ENCODE measurements at regions not wholly inside any gene's neighbourhood (a gene's known extent, or its start where the extent isn't known, plus 50 kb on each side); places are given as distances from the start of the nearest gene placed in this dataset.

- peaks cover 0 to 11% (median 4%) of the 10 kb centered on the region in 4 donors for H3K9me3 ChIP-seq
- TF ChIP-seq POLR2AphosphoS5 (IDR thresholded peaks at IDR 0.05) (no peak), POLR2A (IDR thresholded peaks at IDR 0.05) (no peak)
- TF ChIP-seq, protein P1, sequence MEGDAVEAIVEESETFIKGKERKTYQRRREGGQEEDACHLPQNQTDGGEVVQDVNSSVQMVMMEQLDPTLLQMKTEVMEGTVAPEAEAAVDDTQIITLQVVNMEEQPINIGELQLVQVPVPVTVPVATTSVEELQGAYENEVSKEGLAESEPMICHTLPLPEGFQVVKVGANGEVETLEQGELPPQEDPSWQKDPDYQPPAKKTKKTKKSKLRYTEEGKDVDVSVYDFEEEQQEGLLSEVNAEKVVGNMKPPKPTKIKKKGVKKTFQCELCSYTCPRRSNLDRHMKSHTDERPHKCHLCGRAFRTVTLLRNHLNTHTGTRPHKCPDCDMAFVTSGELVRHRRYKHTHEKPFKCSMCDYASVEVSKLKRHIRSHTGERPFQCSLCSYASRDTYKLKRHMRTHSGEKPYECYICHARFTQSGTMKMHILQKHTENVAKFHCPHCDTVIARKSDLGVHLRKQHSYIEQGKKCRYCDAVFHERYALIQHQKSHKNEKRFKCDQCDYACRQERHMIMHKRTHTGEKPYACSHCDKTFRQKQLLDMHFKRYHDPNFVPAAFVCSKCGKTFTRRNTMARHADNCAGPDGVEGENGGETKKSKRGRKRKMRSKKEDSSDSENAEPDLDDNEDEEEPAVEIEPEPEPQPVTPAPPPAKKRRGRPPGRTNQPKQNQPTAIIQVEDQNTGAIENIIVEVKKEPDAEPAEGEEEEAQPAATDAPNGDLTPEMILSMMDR (IDR thresholded peaks at IDR 0.05): no peak
- 77 to 82% (median 79%) methylated on average over 1 of the region's 1 CpG for WGBS, 5 donors
- intact Hi-C loops (cut with DNase I; ENCODE audit: low total_unique reads): no loop called here
- DNase-seq: no peak
- H3K36me3 ChIP-seq: no peaks in the 10 kb centered on the region
- no peak overlapping the region for H3K4me3 ChIP-seq
- H3K27ac ChIP-seq: no peak overlapping the region
- H3K4me1 ChIP-seq: no peaks in the 10 kb centered on the region
- no peaks in the 10 kb centered on the region for H3K27me3 ChIP-seq
These were observed 278.1 kb downstream of the TPBG start for GRCh38 chr6:82641677-82642076.

- intact Hi-C loops (cut with DNase I; ENCODE audit: low total_unique reads): no loop called here
- Histone ChIP-seq H3K27ac (no peak overlapping the region), H3K4me1 (no peaks in the 10 kb centered on the region), H3K27me3 (no peaks in the 10 kb centered on the region), H3K9me3 (no peaks in the 10 kb centered on the region), H3K36me3 (no peaks in the 10 kb centered on the region), H3K4me3 (no peak overlapping the region)
- TF ChIP-seq EP300 (IDR thresholded peaks at IDR 0.05) (no peak), POLR2A (IDR thresholded peaks at IDR 0.05) (no peak), POLR2AphosphoS5 (IDR thresholded peaks at IDR 0.05) (no peak)
- TF ChIP-seq, protein P1 (IDR thresholded peaks at IDR 0.05): no peak
- whole genome bisulfite sequencing, 5 donors: 51 to 64% (median 59%) methylated on average over 3 of the region's 3 CpGs
- DNase-seq: no peak
These were observed 282.1 kb downstream of the TPBG start for GRCh38 chr6:82645536-82646230.

DNA sequence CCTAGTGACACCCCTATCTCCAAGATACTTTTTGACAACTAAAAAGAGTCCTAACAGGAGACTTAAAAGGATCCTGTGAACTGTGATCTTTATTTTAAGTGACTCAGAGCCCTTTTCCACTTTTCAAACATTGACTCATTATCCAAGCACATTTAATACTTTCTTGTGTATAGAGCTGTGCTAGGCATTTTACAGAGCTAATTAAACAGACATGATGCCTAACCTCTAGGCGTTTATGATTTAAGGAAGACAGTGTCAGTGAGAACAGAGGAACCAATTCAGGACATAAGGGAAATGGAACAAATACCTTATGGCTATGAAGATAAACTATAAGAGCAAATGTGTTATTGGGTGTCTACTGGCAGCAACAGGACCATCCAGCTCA is 282.6 kb downstream of the TPBG start:
- Histone ChIP-seq H3K36me3 (no peaks in the 10 kb centered on the region), H3K9me3 (no peaks in the 10 kb centered on the region), H3K4me1 (no peaks in the 10 kb centered on the region), H3K27ac (no peak overlapping the region), H3K27me3 (no peaks in the 10 kb centered on the region), H3K4me3 (no peak overlapping the region)
- TF ChIP-seq POLR2A (IDR thresholded peaks at IDR 0.05): no peak
- TF ChIP-seq EP300 (IDR thresholded peaks at IDR 0.05): no peak
- TF ChIP-seq, protein P1 (IDR thresholded peaks at IDR 0.05): no peak
- no peak for TF ChIP-seq POLR2AphosphoS5 (IDR thresholded peaks at IDR 0.05)
- DNase-seq: no peak
- intact Hi-C loops (cut with DNase I; ENCODE audit: low total_unique reads): no loop called here
- 35 to 48% (median 44%) methylated on average over 1 of the region's 1 CpG for WGBS, 5 donors

GRCh38 chr6:82651845-82652335 is 288.3 kb downstream of the TPBG start:
- Histone ChIP-seq H3K36me3 (no peaks in the 10 kb centered on the region), H3K4me3 (no peak overlapping the region), H3K27ac (no peak overlapping the region), H3K4me1 (no peaks in the 10 kb centered on the region), H3K9me3 (no peaks in the 10 kb centered on the region), H3K27me3 (no peaks in the 10 kb centered on the region)
- no peak for DNase-seq
- 80 to 85% (median 84%) methylated on average over 5 of the region's 5 CpGs for WGBS, 5 donors
- intact Hi-C loops (cut with DNase I; ENCODE audit: low total_unique reads): no loop called here
- TF ChIP-seq POLR2AphosphoS5 (IDR thresholded peaks at IDR 0.05) (no peak), EP300 (IDR thresholded peaks at IDR 0.05) (no peak), POLR2A (IDR thresholded peaks at IDR 0.05) (no peak)
- TF ChIP-seq, protein P1 (IDR thresholded peaks at IDR 0.05): no peak
